ENCODE measurements at regions not wholly inside any gene's neighbourhood (a gene's known extent, or its start where the extent isn't known, plus 50 kb on each side); places are given as distances from the start of the nearest gene placed in this dataset.

DNA sequence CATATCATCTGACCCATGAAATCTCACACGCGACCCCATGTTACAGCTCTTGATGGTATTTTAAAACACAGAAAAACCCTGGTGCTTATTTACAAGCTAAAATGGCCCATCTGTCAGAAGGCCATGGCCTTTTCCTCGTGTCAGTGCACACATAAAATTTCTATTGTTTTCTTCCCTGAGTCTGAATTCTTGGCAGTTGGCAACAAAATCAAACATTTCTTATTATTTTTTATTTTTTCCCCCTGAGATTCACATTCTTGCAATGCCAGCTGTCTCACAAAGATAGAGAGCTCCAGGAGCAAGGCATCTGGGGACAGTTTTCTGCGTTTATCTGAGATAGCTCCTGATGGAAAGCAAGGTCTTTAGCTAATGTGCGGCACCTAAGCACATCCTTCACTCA, 818.1 kb upstream of the TMEM132C start:
- H3K9me3 ChIP-seq (ENCODE audit: control insufficient read depth in 2 of 2, insufficient read depth in 1 of 2, low read depth in 1 of 2, low read length in 1 of 2): peaks cover 0 to 5% of the 10 kb centered on the region in 2 donors
- H3K4me1 ChIP-seq (ENCODE audit: control insufficient read depth in 2 of 2, insufficient read depth in 2 of 2, low read length in 1 of 2): no peaks in the 10 kb centered on the region
- no peaks in the 10 kb centered on the region for H3K36me3 ChIP-seq (ENCODE audit: control insufficient read depth in 2 of 2, insufficient read depth in 2 of 2, low read length in 1 of 2)
- no peak overlapping the region for H3K27ac ChIP-seq (ENCODE audit: low read depth in 2 of 2, low read length in 1 of 2)
- H3K27me3 ChIP-seq (ENCODE audit: control insufficient read depth in 1 of 2, insufficient read depth in 2 of 2, low read length in 2 of 2): no peaks in the 10 kb centered on the region
- 57 to 63% methylated on average over 5 of the region's 5 CpGs for WGBS, 2 donors
- no peak overlapping the region for H3K4me3 ChIP-seq (ENCODE audit: low read depth in 1 of 2, low read length in 2 of 2)

GRCh38 chr12:127450826-127451225, 816.1 kb upstream of the TMEM132C start:
- H3K27me3 ChIP-seq (ENCODE audit: control insufficient read depth in 1 of 2, insufficient read depth in 2 of 2, low read length in 2 of 2): peaks cover 0 to 2% of the 10 kb centered on the region in 2 donors
- H3K27ac ChIP-seq (ENCODE audit: low read depth in 2 of 2, low read length in 1 of 2): no peak overlapping the region
- H3K4me3 ChIP-seq (ENCODE audit: low read depth in 1 of 2, low read length in 2 of 2): no peak overlapping the region
- H3K4me1 ChIP-seq (ENCODE audit: control insufficient read depth in 2 of 2, insufficient read depth in 2 of 2, low read length in 1 of 2): no peaks in the 10 kb centered on the region
- no peaks in the 10 kb centered on the region for H3K36me3 ChIP-seq (ENCODE audit: control insufficient read depth in 2 of 2, insufficient read depth in 2 of 2, low read length in 1 of 2)
- peaks cover 0 to 5% of the 10 kb centered on the region in 2 donors for H3K9me3 ChIP-seq (ENCODE audit: control insufficient read depth in 2 of 2, insufficient read depth in 1 of 2, low read depth in 1 of 2, low read length in 1 of 2)
- 37 to 42% methylated on average over 2 of the region's 2 CpGs for WGBS, 2 donors

DNA sequence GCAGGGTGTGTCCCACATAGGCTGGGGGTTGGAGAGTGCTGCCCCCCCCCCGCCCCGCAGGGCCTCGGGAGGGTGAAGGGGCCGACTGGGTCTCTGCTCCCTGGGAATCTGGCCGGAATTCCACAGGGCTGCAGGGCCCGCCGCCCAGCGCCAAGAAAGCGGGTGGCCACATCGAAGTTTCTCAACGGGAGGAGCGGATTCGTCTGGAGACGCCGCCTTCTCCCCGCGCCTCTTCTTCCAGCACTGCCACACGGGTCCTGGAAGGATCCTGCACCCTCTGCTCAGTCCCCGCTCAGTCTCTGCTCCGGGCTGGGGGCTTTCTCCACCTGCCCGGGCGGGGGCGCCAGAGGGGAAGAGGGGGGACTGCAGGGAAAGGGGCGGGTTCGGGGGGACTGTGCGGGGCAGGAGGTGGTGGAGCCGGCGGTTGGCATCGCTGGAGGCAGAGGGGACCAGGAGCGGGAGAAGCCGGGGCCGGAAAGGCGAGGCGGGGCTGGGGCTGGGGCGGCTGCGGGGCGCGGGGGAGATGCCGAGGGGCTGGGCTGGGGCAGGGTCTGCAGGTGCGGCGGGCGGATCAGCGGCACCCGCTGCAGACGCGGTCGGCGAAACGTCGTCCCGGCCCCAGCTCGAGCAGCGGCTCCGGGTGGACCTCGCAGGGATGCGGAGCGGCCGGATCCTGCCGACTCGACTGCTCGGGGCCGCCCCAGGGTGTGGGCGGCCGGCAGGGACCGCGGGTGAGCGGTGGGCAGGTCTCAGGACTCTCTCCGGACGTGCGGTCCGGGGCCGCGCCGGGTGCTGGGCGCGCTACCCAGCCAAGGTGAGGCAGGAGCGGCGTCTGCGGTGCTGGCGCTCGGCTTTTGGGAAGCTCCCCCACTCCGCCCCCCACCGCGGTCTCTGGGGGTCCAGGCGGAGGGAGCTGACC, 811.4 kb upstream of the TMEM132C start:
- Histone ChIP-seq H3K27ac (ENCODE audit: low read depth in 2 of 2, low read length in 1 of 2) (no peak overlapping the region), H3K27me3 (ENCODE audit: control insufficient read depth in 1 of 2, insufficient read depth in 2 of 2, low read length in 2 of 2) (peaks cover 0 to 2% of the 10 kb centered on the region in 2 donors), H3K4me1 (ENCODE audit: control insufficient read depth in 2 of 2, insufficient read depth in 2 of 2, low read length in 1 of 2) (no peaks in the 10 kb centered on the region), H3K9me3 (ENCODE audit: control insufficient read depth in 2 of 2, insufficient read depth in 1 of 2, low read depth in 1 of 2, low read length in 1 of 2) (no peaks in the 10 kb centered on the region), H3K36me3 (ENCODE audit: control insufficient read depth in 2 of 2, insufficient read depth in 2 of 2, low read length in 1 of 2) (no peaks in the 10 kb centered on the region), H3K4me3 (ENCODE audit: low read depth in 1 of 2, low read length in 2 of 2) (no peak overlapping the region)
- 9 to 10% methylated on average over 76 to 85 of the region's 85 CpGs for WGBS, 2 donors

- no peaks in the 10 kb centered on the region for H3K4me1 ChIP-seq (ENCODE audit: control insufficient read depth in 2 of 2, insufficient read depth in 2 of 2, low read length in 1 of 2)
- H3K27ac ChIP-seq (ENCODE audit: low read depth in 2 of 2, low read length in 1 of 2): no peak overlapping the region
- no peaks in the 10 kb centered on the region for H3K36me3 ChIP-seq (ENCODE audit: control insufficient read depth in 2 of 2, insufficient read depth in 2 of 2, low read length in 1 of 2)
- no peaks in the 10 kb centered on the region for H3K9me3 ChIP-seq (ENCODE audit: control insufficient read depth in 2 of 2, insufficient read depth in 1 of 2, low read depth in 1 of 2, low read length in 1 of 2)
- 72 to 73% methylated on average over 5 of the region's 5 CpGs for whole genome bisulfite sequencing, 2 donors
- H3K4me3 ChIP-seq (ENCODE audit: low read depth in 1 of 2, low read length in 2 of 2): no peak overlapping the region
- peaks cover 0 to 2% of the 10 kb centered on the region in 2 donors for H3K27me3 ChIP-seq (ENCODE audit: control insufficient read depth in 1 of 2, insufficient read depth in 2 of 2, low read length in 2 of 2)
Measured at GRCh38 chr12:127457726-127458125, 809.2 kb upstream of the TMEM132C start.

- no peaks in the 10 kb centered on the region for H3K4me1 ChIP-seq (ENCODE audit: control insufficient read depth in 2 of 2, insufficient read depth in 2 of 2, low read length in 1 of 2)
- no peak overlapping the region for H3K27ac ChIP-seq (ENCODE audit: low read depth in 2 of 2, low read length in 1 of 2)
- no peak overlapping the region for H3K4me3 ChIP-seq (ENCODE audit: low read depth in 1 of 2, low read length in 2 of 2)
- H3K27me3 ChIP-seq (ENCODE audit: control insufficient read depth in 1 of 2, insufficient read depth in 2 of 2, low read length in 2 of 2): peaks cover 0 to under 1% of the 10 kb centered on the region in 2 donors
- H3K36me3 ChIP-seq (ENCODE audit: control insufficient read depth in 2 of 2, insufficient read depth in 2 of 2, low read length in 1 of 2): no peaks in the 10 kb centered on the region
- no peaks in the 10 kb centered on the region for H3K9me3 ChIP-seq (ENCODE audit: control insufficient read depth in 2 of 2, insufficient read depth in 1 of 2, low read depth in 1 of 2, low read length in 1 of 2)
- 54 to 61% methylated on average over 2 of the region's 2 CpGs for WGBS, 2 donors
Measured at GRCh38 chr12:127459166-127459565, 807.8 kb upstream of the TMEM132C start.

GRCh38 chr12:127459687-127460086, 807.3 kb upstream of the TMEM132C start:
- Histone ChIP-seq H3K9me3 (ENCODE audit: control insufficient read depth in 2 of 2, insufficient read depth in 1 of 2, low read depth in 1 of 2, low read length in 1 of 2) (no peaks in the 10 kb centered on the region), H3K36me3 (ENCODE audit: control insufficient read depth in 2 of 2, insufficient read depth in 2 of 2, low read length in 1 of 2) (no peaks in the 10 kb centered on the region), H3K27me3 (ENCODE audit: control insufficient read depth in 1 of 2, insufficient read depth in 2 of 2, low read length in 2 of 2) (no peaks in the 10 kb centered on the region), H3K4me3 (ENCODE audit: low read depth in 1 of 2, low read length in 2 of 2) (no peak overlapping the region), H3K27ac (ENCODE audit: low read depth in 2 of 2, low read length in 1 of 2) (no peak overlapping the region), H3K4me1 (ENCODE audit: control insufficient read depth in 2 of 2, insufficient read depth in 2 of 2, low read length in 1 of 2) (no peaks in the 10 kb centered on the region)
- WGBS, 2 donors: 87 to 88% methylated on average over 6 of the region's 6 CpGs

DNA sequence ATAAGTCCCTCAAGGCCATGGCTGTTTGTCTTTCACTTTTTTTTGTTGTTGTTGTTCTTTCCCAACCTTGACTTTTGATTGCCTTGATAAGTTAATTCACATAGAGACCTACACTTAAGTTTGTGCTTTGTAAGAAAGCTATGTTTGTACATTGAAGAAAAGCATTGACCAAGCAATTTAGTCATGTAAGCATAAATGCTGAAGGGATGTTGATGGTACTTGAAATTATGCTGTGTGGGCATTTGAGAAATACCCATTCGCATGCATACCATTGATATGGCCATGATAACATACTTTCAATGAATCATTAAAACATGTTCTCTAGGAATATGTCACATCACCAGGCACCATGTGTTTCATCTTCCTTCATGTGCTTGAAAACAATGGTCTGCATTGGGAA, 803.7 kb upstream of the TMEM132C start:
- H3K27ac ChIP-seq (ENCODE audit: low read depth in 2 of 2, low read length in 1 of 2): no peak overlapping the region
- H3K27me3 ChIP-seq (ENCODE audit: control insufficient read depth in 1 of 2, insufficient read depth in 2 of 2, low read length in 2 of 2): no peaks in the 10 kb centered on the region
- no peaks in the 10 kb centered on the region for H3K36me3 ChIP-seq (ENCODE audit: control insufficient read depth in 2 of 2, insufficient read depth in 2 of 2, low read length in 1 of 2)
- no peaks in the 10 kb centered on the region for H3K4me1 ChIP-seq (ENCODE audit: control insufficient read depth in 2 of 2, insufficient read depth in 2 of 2, low read length in 1 of 2)
- H3K4me3 ChIP-seq (ENCODE audit: low read depth in 1 of 2, low read length in 2 of 2): no peak overlapping the region
- H3K9me3 ChIP-seq (ENCODE audit: control insufficient read depth in 2 of 2, insufficient read depth in 1 of 2, low read depth in 1 of 2, low read length in 1 of 2): no peaks in the 10 kb centered on the region
- WGBS, 2 donors: 92% methylated on average over 1 of the region's 1 CpG

DNA sequence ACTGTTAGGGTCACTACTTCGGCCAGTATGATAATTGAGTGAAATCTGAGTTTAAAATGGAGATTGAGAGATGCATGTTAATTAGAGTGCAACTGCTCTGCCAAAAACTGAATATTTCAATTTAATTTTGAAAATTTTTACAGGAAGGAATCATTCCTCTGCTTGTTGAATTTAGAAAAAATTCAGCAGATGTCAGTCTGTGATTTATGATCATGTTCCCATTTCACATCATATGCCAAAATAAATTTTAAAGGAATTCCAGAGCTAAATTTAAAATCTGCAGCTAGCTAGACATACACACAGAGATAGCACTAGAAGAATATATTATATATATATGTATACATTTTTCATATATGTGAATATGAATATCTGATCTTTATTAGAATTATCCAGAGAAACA, 797.6 kb upstream of the TMEM132C start:
- WGBS, 2 donors: 78 to 79% methylated on average over 1 of the region's 1 CpG
- Histone ChIP-seq H3K9me3 (ENCODE audit: control insufficient read depth in 2 of 2, insufficient read depth in 1 of 2, low read depth in 1 of 2, low read length in 1 of 2) (no peaks in the 10 kb centered on the region), H3K4me1 (ENCODE audit: control insufficient read depth in 2 of 2, insufficient read depth in 2 of 2, low read length in 1 of 2) (no peaks in the 10 kb centered on the region), H3K36me3 (ENCODE audit: control insufficient read depth in 2 of 2, insufficient read depth in 2 of 2, low read length in 1 of 2) (no peaks in the 10 kb centered on the region), H3K27me3 (ENCODE audit: control insufficient read depth in 1 of 2, insufficient read depth in 2 of 2, low read length in 2 of 2) (no peaks in the 10 kb centered on the region), H3K4me3 (ENCODE audit: low read depth in 1 of 2, low read length in 2 of 2) (no peak overlapping the region), H3K27ac (ENCODE audit: low read depth in 2 of 2, low read length in 1 of 2) (no peak overlapping the region)

GRCh38 chr12:127473766-127474165, 793.2 kb upstream of the TMEM132C start:
- Histone ChIP-seq H3K27me3 (ENCODE audit: control insufficient read depth in 1 of 2, insufficient read depth in 2 of 2, low read length in 2 of 2) (no peaks in the 10 kb centered on the region), H3K27ac (ENCODE audit: low read depth in 2 of 2, low read length in 1 of 2) (no peak overlapping the region), H3K36me3 (ENCODE audit: control insufficient read depth in 2 of 2, insufficient read depth in 2 of 2, low read length in 1 of 2) (no peaks in the 10 kb centered on the region), H3K4me1 (ENCODE audit: control insufficient read depth in 2 of 2, insufficient read depth in 2 of 2, low read length in 1 of 2) (no peaks in the 10 kb centered on the region), H3K4me3 (ENCODE audit: low read depth in 1 of 2, low read length in 2 of 2) (no peak overlapping the region), H3K9me3 (ENCODE audit: control insufficient read depth in 2 of 2, insufficient read depth in 1 of 2, low read depth in 1 of 2, low read length in 1 of 2) (no peaks in the 10 kb centered on the region)
- 69 to 76% methylated on average over 6 of the region's 6 CpGs for WGBS, 2 donors

GRCh38 chr12:127479256-127479655, 787.7 kb upstream of the TMEM132C start:
- H3K36me3 ChIP-seq (ENCODE audit: control insufficient read depth in 2 of 2, insufficient read depth in 2 of 2, low read length in 1 of 2): no peaks in the 10 kb centered on the region
- no peak overlapping the region for H3K27ac ChIP-seq (ENCODE audit: low read depth in 2 of 2, low read length in 1 of 2)
- WGBS, 2 donors: 65 to 74% methylated on average over 5 of the region's 5 CpGs
- no peaks in the 10 kb centered on the region for H3K4me1 ChIP-seq (ENCODE audit: control insufficient read depth in 2 of 2, insufficient read depth in 2 of 2, low read length in 1 of 2)
- H3K27me3 ChIP-seq (ENCODE audit: control insufficient read depth in 1 of 2, insufficient read depth in 2 of 2, low read length in 2 of 2): no peaks in the 10 kb centered on the region
- H3K9me3 ChIP-seq (ENCODE audit: control insufficient read depth in 2 of 2, insufficient read depth in 1 of 2, low read depth in 1 of 2, low read length in 1 of 2): peaks cover 3% of the 10 kb centered on the region in 2 donors
- no peak overlapping the region for H3K4me3 ChIP-seq (ENCODE audit: low read depth in 1 of 2, low read length in 2 of 2)
